GM12892 (cell line): ENCODE measurements at regions not wholly inside any gene's neighbourhood (a gene's known extent, or its start where the extent isn't known, plus 50 kb on each side); places are given as distances from the start of the nearest gene placed in this dataset.

Experiments
- DNase-seq: peaks from one replicate; pipeline ENCODE4 v3.0.0; 2011; ENCODE audit not compliant: insufficient read length
- FAIRE-seq: peaks from 2 replicates; lab custom pipeline; 2011; peaks lifted over from hg19 to GRCh38; lab: Jason Lieb, UNC
- POLR2A ChIP-seq: IDR thresholded peaks from 2 replicates; pipeline ENCODE4 v1.6.1; 2011; ENCODE audit warnings: low read depth, low read length, control low read depth
- POLR2AphosphoS5 ChIP-seq: IDR thresholded peaks from 2 replicates; pipeline ENCODE4 v1.6.1; 2011; ENCODE audit warnings: low read depth, low read length, control low read depth
- TAF1 ChIP-seq: IDR thresholded peaks from 2 replicates; pipeline ENCODE4 v1.6.1; 2011; ENCODE audit warnings: low read depth, mild to moderate bottlenecking, control low read depth, low read length, borderline replicate concordance

DNA sequence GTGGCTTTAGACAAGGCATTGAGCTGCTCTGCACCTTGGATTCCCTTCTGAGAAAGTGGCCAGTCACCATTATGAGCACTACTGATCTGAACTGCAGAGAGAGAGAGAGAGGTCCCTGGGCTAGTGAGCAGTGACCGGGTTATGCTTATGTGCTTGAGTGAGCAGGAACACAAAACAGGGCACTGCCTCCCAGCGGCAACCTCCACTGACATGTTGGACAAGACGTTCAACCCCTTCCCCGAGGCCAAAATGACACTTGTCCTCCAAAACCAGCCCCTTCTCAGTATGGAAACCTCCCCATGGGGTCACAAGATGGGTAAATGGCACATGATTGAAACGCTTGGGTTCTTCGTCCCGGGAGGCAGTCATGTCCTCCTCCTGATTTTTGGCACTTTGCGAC lies 339.4 kb upstream of the ZMIZ1 start:
- FAIRE-seq (no peak), DNase-seq (no peak)
- TF ChIP-seq POLR2A (no peak), POLR2AphosphoS5 (no peak), TAF1 (no peak)

DNA sequence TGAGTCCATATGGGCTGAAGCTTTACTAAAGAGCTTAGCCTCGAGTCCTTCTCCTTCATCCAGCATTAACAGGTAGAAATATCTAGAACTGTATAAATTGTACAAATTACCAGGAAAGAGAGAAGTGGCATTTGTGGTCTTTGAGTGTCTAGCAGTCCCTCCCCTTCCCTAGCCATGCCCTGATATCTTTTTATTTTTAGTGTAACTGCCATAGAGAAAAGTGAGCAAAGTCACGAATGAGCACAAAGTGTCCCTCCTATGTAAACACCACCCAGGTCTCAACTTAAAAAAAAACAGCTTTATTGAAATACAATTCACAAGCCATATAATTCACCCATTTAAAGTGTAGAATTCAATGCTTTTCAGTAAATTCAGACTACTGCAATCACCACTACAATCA lies 339.0 kb upstream of the ZMIZ1 start:
- DNase-seq (no peak), FAIRE-seq (no peak)
- TF ChIP-seq TAF1 = no peak
- TF ChIP-seq POLR2A = no peak
- no peak for TF ChIP-seq POLR2AphosphoS5

GRCh38 chr10:78730754-78731153 lies 338.0 kb upstream of the ZMIZ1 start:
- DNase-seq (no peak), FAIRE-seq (no peak)
- TF ChIP-seq TAF1 = no peak
- no peak for TF ChIP-seq POLR2A
- TF ChIP-seq POLR2AphosphoS5 = no peak

DNA sequence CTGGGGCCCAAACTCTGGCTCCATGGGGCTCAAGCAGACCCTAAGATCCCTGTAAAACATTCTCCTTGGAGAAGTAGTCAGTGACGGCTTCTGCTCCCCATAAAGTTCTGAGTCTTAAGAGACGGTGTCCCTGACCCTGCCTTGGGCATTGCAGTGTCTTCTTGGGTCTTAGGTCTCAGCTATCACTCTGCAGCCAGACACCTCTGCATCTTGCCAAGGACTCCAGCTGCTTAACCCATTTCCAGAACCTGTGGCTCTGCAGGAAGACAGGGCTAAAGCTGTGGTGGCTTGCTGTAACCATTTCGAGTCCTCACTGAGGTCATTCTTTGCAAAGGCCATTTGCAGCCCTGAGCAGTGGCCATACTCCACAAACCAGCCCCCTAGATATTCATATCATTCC lies 337.1 kb upstream of the ZMIZ1 start:
- TF ChIP-seq TAF1 (no peak), POLR2AphosphoS5 (no peak), POLR2A (no peak)
- no peak for FAIRE-seq
- DNase-seq = no peak

- DNase-seq (no peak), FAIRE-seq (no peak)
These were observed 336.4 kb upstream of the ZMIZ1 start for GRCh38 chr10:78732381-78732780.

DNA sequence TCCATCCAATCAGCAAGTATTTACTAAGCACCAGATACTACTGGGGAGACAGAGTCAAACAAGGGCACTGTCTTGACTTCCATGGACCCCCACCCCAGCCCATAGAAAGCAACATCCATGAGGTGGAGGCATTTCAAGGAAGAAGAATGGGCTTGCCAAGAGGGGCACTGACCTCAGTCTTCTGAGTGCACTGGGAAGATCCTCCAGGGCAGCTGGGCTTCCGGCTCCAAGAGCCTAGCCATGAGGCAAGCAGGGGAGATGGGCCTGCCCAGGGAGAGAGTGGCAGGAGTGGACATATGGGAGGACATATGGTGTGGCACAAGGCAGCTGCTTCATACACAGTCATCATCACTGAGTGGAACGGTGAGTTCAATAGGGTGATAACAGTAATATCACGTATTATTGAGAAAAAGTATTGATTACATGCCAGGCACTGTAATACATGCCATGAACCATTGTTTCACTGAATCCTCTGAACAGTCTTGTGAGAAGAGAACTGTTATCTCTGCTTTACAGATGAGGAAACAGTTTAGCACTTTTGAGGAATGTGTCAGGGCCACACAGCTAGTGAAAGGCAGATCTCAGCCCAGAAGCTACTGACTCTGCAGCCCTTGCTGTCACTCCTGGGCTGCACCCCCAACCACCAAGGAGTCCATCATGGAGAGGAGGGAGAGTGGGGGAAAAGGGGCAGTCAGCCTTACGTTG lies 331.7 kb upstream of the ZMIZ1 start:
- DNase-seq (no peak), FAIRE-seq (no peak)
- TF ChIP-seq TAF1 (no peak), POLR2A (no peak), POLR2AphosphoS5 (no peak)

More at GRCh38 chr10:78732381-78732780, 336.4 kb upstream of the ZMIZ1 start:
- TF ChIP-seq TAF1 (no peak), POLR2A (no peak), POLR2AphosphoS5 (no peak)

DNA sequence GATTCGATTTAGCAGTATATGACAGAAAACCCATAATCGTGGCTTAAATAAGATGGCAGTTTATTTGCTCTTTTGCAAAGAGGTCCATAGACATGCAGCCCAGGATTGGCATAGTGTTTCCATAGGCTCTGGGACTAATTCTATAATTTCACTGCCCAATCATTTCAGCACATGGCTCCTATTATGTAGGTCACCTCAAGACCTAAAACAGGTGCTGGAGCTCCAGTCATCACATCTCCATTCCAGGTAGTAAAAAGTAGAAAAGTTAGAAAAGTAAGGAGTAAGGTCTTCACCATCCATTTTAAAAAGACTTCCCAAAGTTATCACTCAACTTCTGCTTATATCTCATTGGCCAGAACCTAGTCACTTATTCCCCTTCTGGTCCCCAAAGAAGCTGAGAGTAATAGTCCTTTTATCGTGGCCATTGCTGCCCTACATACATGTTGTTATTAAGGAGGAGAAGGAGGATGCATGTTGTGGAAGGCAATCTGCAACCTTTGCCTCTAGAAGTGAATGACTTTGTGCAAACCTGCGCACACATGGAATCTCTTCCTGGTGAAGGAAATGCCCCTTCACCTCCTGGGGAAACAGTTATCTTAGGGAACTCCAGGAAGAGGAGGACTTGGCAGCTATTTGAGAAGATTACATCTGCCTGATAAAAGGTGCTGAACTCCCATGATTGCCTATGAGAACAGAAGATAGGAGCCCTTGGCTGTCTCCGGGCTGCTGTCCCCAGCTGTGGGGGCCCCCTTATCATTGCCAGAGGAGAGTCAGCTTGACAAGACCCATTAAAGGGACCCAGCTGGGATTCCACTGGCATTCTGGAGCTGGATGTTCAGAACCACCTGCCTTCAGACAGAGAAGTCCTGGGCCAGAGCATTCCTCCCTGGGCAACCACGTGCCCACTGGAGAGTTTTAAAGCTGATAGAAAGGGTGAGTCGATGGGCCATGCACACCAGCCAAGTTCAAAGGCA lies 330.6 kb upstream of the ZMIZ1 start:
- DNase-seq (no peak), FAIRE-seq (no peak)
- TF ChIP-seq TAF1 (no peak), POLR2A (no peak), POLR2AphosphoS5 (no peak)

GRCh38 chr10:78738861-78739260 lies 329.9 kb upstream of the ZMIZ1 start:
- no peak for FAIRE-seq
- no peak for TF ChIP-seq POLR2AphosphoS5
- no peak for TF ChIP-seq POLR2A
- TF ChIP-seq TAF1 = no peak
- no peak for DNase-seq

DNA sequence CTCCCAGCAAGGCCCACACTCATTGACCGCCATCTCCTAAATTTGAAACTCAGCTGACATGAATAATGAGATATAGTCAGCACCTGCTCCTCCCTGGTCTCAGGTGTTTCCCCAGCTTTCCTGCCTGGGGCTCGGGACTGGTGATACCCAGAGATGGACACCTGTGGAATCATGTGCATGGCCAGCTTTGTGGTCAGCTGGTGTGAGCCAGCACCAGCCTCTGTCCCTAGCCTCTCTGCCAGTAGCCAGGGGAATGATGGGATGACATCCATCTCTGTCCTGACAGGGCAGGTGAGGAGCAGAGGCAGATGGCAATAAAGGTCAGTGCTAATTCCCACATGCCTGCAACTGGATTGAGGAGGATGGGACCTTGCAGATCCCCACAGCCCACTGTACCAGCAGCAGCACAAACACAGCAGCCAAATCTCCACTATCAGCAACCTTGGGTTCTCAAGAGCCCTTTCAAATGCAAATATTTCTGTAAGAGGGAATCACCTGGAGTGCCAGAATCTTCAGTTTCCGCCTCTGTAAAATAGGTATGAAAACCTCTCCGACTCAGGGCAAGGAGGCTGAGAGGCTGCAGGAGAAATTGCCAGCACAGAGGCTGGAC lies 329.2 kb upstream of the ZMIZ1 start:
- FAIRE-seq (no peak), DNase-seq (no peak)
- TF ChIP-seq POLR2AphosphoS5 (no peak), POLR2A (no peak), TAF1 (no peak)

DNA sequence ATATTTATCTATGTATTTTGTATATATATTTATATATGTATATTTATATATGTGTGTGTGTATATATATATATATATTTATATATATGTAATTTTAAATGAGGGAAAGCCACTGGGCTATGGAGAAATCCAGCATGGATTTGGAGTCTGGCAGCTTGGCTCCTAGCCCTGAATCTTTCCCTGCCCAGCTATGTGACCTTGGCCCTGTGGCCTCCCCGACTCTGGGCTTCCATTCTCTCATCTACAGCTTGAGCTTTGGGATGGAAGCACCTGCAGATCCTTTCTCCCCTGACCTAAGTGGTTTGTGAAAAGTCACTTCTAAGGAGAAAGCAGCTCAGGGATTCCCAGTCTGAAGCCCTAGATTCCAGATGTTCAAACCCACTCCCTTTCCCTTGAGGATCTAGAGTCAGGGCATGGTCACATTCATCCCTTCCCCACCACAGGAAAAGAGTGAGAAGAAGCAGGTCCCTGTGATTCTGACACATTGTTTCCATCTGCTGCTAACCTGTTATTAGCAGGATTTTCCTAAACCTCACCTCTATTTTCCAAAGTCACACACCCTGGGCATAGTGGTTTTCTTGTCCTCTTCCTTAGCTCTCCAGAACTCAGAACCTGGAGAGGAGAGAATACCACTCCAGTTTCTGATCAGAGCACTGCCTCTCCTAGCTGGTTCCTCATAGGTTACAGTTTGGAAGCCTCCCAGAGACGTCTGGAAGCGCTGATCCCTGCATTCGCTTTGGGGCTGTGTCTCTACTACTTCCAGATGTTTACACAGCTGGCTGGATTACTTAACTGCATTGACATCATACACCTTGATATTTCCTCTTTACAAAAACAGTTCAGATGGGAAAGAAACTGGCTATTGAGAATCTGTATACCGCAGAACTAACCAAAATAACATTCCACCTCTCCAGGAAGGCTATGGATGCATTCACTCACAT lies 327.5 kb upstream of the ZMIZ1 start:
- DNase-seq = no peak

DNA sequence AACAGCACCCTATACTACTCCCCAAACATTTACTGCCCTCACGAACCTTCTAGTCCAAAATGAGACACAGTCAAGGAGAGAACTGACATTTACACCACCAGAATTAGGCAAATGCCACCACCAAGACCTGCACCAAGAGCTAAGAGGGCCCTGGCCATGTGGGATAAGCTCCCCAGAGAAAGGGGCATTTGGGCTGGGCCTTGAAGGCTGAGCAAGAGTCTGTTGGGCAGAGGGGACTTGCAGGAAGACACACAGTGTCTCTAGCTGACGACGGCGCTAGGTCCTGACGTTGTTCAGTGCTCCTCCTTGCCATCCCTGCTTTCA lies 326.4 kb upstream of the ZMIZ1 start:
- FAIRE-seq (no peak), DNase-seq (no peak)
- no peak for TF ChIP-seq POLR2A
- TF ChIP-seq POLR2AphosphoS5 = no peak
- TF ChIP-seq TAF1 = no peak

More for the DNA sequence above, 327.5 kb upstream of the ZMIZ1 start:
- TF ChIP-seq POLR2AphosphoS5 = no peak
- TF ChIP-seq POLR2A = no peak
- TF ChIP-seq TAF1 = no peak
- FAIRE-seq = no peak
